AG09319 (cell line): ENCODE measurements at regions not wholly inside any gene's neighbourhood (a gene's known extent, or its start where the extent isn't known, plus 50 kb on each side); places are given as distances from the start of the nearest gene placed in this dataset.

Experiments
- DNase-seq: peaks from one replicate; pipeline ENCODE4 v3.0.0-alpha.2; 2010; ENCODE audit warnings: low read depth; ENCODE audit errors: extremely low read depth
- TF ChIP-seq, protein P1 (sequence below): IDR thresholded peaks from 2 replicates; pipeline ENCODE4 v1.5.1; 2011; ENCODE audit warnings: low read depth, mild to moderate bottlenecking, inconsistent platforms, low read length, moderate library complexity

GRCh38 chr6:67544851-67545452 is 1090.1 kb upstream of the ADGRB3 start:
- TF ChIP-seq, protein P1, sequence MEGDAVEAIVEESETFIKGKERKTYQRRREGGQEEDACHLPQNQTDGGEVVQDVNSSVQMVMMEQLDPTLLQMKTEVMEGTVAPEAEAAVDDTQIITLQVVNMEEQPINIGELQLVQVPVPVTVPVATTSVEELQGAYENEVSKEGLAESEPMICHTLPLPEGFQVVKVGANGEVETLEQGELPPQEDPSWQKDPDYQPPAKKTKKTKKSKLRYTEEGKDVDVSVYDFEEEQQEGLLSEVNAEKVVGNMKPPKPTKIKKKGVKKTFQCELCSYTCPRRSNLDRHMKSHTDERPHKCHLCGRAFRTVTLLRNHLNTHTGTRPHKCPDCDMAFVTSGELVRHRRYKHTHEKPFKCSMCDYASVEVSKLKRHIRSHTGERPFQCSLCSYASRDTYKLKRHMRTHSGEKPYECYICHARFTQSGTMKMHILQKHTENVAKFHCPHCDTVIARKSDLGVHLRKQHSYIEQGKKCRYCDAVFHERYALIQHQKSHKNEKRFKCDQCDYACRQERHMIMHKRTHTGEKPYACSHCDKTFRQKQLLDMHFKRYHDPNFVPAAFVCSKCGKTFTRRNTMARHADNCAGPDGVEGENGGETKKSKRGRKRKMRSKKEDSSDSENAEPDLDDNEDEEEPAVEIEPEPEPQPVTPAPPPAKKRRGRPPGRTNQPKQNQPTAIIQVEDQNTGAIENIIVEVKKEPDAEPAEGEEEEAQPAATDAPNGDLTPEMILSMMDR: no peak
- DNase-seq: no peak

DNA sequence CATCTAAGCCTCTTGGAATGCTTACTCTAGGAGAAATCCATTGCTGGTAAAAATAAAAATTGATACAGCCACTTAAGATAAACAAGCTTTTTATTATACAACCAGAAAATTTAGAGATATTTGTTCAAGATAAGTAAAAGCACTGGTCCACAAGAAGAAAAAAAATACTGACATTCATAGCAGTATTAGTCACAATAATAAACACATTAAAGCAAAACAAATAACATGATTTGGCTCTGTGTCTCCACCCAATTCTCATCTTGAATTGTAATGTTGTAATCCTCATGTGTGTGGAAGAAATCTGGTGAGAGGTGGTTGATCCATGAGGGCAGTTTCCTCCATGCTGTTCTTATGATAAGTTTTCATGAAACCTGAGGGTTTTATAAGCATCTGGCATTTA is 1093.5 kb upstream of the ADGRB3 start:
- TF ChIP-seq, protein P1: no peak
- no peak for DNase-seq

DNA sequence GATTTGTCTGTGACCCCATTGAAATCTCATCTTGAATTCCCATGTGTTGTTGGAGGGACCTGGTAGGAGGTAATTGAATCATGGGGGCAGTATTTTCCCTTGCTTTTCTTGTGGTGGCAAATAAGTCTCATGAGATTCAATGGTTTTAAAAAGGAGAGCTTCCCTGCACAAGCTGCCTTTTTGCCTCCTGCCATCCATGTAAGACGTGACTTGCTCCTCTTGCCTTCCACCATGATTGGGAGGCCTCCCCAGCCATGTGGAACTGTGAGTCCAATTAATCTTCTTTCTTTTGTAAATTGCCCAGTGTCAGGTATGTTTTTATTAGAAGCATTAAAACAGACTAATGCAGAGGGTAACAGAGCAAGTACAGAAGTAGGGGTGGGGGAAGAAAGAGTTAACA is 1097.0 kb upstream of the ADGRB3 start:
- DNase-seq: no peak
- TF ChIP-seq, protein P1: no peak

DNA sequence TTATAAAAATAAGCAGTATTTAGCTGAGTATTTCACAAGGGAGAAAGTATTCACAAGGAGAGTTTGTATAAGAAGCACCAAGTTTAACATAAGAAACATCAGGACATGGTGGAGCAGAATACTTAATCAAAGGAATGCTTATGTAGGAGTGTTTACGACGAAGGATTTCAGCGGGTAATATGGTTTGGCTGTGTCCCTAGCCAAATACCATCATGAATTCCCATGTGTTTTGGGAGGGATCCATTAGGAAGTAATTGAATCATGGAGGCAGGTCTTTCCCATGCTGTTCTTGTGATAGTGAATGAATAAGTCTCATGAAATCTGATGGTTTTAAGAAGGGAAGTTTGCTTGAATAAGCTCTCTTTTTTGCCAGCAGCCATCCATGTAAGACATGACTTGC is 1099.1 kb upstream of the ADGRB3 start:
- DNase-seq: no peak
- TF ChIP-seq, protein P1: no peak

GRCh38 chr6:67506352-67506751 is 1128.7 kb upstream of the ADGRB3 start:
- DNase-seq: no peak
- TF ChIP-seq, protein P1: no peak

- TF ChIP-seq, protein P1: no peak
- DNase-seq: no peak
These were observed 1133.3 kb upstream of the ADGRB3 start for GRCh38 chr6:67501755-67502154.

DNA sequence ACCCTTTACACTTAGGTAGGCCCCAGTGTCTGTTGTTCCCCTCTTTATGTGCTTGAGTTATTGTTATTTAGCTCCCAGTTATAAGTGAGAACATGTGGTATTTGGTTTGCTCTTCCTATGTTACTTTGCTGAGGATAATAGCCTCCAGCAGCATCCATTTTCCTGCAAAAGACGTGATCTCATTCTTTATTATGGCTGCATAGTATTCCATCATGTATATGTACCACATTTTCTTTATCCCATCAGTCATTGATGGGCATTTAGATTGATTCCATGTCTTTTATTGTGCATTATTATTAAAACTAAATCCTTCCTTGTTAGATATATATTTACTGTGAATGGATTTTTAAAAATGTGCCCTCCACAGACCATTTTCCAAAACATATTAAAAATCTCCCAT is 1137.3 kb upstream of the ADGRB3 start:
- DNase-seq: no peak
- TF ChIP-seq, protein P1: no peak
